Astrocyte of the hippocampus (primary cell): ENCODE measurements at regions not wholly inside any gene's neighbourhood (a gene's known extent, or its start where the extent isn't known, plus 50 kb on each side); places are given as distances from the start of the nearest gene placed in this dataset.
"Not testable (repeated sequence)": the region's sequence is repeated elsewhere in the genome, so short reads cannot be mapped to it uniquely, and the experiment has no call there.

Source experiments
- DNase-seq: peaks from one replicate; pipeline ENCODE4 v3.0.0; 2011; ENCODE audit warnings: low read depth, low spot score

GRCh38 chr13:90438576-90438975, 908.9 kb upstream of the MIR17HG start:
- no peak for DNase-seq

- DNase-seq: no peak
Measured at GRCh38 chr13:90443268-90443667, 904.2 kb upstream of the MIR17HG start.

- DNase-seq: no peak
Measured at GRCh38 chr13:90444232-90444631, 903.3 kb upstream of the MIR17HG start.

GRCh38 chr13:90445179-90445578, 902.3 kb upstream of the MIR17HG start:
- DNase-seq: peak; percentile 93

- DNase-seq: no peak
Measured at GRCh38 chr13:90447034-90447733, 900.3 kb upstream of the MIR17HG start.

- DNase-seq: peak; percentile 83
Measured at GRCh38 chr13:90447734-90448101, 899.8 kb upstream of the MIR17HG start.

- peak; percentile 6 for DNase-seq
Measured at GRCh38 chr13:90448466-90449037, 898.9 kb upstream of the MIR17HG start.

- no peak for DNase-seq
Measured at GRCh38 chr13:90453342-90453741, 894.1 kb upstream of the MIR17HG start.

GRCh38 chr13:90454002-90454636, 893.4 kb upstream of the MIR17HG start:
- DNase-seq: no peak

GRCh38 chr13:90455067-90455466, 892.4 kb upstream of the MIR17HG start:
- no peak for DNase-seq

GRCh38 chr13:90455823-90456222, 891.7 kb upstream of the MIR17HG start:
- no peak for DNase-seq

GRCh38 chr13:90461398-90461797, 886.1 kb upstream of the MIR17HG start:
- no peak for DNase-seq

- DNase-seq: peak; percentile 2
Measured at GRCh38 chr13:90477216-90477615, 870.3 kb upstream of the MIR17HG start.

GRCh38 chr13:90483906-90484305, 863.6 kb upstream of the MIR17HG start:
- DNase-seq: no peak

GRCh38 chr13:90485436-90485835, 862.1 kb upstream of the MIR17HG start:
- DNase-seq: peak; percentile 57

GRCh38 chr13:90492872-90493271, 854.6 kb upstream of the MIR17HG start:
- no peak for DNase-seq

GRCh38 chr13:90493667-90494066, 853.8 kb upstream of the MIR17HG start:
- DNase-seq: no peak

GRCh38 chr13:90494849-90495248, 852.6 kb upstream of the MIR17HG start:
- DNase-seq: not testable (repeated sequence)

GRCh38 chr13:90498096-90498495, 849.4 kb upstream of the MIR17HG start:
- no peak for DNase-seq

GRCh38 chr13:90498816-90499215, 848.7 kb upstream of the MIR17HG start:
- no peak for DNase-seq

GRCh38 chr13:90500569-90500968, 846.9 kb upstream of the MIR17HG start:
- peak; percentile 1 for DNase-seq

GRCh38 chr13:90502153-90502552, 845.3 kb upstream of the MIR17HG start:
- DNase-seq: no peak

GRCh38 chr13:90502762-90503161, 844.7 kb upstream of the MIR17HG start:
- DNase-seq: no peak
